ENCODE measurements at regions not wholly inside any gene's neighbourhood (a gene's known extent, or its start where the extent isn't known, plus 50 kb on each side); places are given as distances from the start of the nearest gene placed in this dataset.

DNA sequence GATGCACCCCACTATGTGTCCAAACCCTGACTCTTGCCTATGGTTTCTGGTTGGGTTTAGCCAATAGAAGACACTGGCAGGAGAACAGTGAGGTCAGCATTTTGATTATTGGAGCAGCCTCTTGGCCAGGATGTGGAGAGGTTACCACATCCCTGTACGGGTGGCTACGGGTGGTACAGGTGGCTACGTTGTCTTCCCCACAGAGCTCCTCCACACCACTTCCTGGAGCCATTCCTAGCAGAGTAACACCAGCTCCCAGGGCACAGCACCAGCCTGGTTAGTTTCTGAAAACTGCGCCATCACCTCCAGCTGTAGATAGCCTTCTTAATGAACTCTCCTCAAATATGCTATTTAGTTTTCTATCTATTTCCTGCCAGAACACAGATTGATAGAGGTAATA is 445.2 kb downstream of the INHBA start:
- no peak overlapping the region for H3K27ac ChIP-seq (ENCODE audit: low read depth, low read length)
- H3K9me3 ChIP-seq (ENCODE audit: control insufficient read depth in 1 of 2, low read length in 2 of 2): no peaks in the 10 kb centered on the region
- no peaks in the 10 kb centered on the region for H3K4me1 ChIP-seq (ENCODE audit: control insufficient read depth in 1 of 2, insufficient read depth in 2 of 2, low read length in 2 of 2)
- H3K9ac ChIP-seq (ENCODE audit: low read depth in 1 of 2, low read length in 2 of 2): no peak overlapping the region
- H3K4me3 ChIP-seq (ENCODE audit: low read depth in 1 of 2, low read length in 2 of 2): no peak overlapping the region
- H3K27me3 ChIP-seq (ENCODE audit: control insufficient read depth in 1 of 2, insufficient read depth in 2 of 2, low read length in 2 of 2): no peaks in the 10 kb centered on the region
- H3K36me3 ChIP-seq (ENCODE audit: control insufficient read depth in 1 of 2, insufficient read depth in 2 of 2, low read length in 2 of 2): no peaks in the 10 kb centered on the region

DNA sequence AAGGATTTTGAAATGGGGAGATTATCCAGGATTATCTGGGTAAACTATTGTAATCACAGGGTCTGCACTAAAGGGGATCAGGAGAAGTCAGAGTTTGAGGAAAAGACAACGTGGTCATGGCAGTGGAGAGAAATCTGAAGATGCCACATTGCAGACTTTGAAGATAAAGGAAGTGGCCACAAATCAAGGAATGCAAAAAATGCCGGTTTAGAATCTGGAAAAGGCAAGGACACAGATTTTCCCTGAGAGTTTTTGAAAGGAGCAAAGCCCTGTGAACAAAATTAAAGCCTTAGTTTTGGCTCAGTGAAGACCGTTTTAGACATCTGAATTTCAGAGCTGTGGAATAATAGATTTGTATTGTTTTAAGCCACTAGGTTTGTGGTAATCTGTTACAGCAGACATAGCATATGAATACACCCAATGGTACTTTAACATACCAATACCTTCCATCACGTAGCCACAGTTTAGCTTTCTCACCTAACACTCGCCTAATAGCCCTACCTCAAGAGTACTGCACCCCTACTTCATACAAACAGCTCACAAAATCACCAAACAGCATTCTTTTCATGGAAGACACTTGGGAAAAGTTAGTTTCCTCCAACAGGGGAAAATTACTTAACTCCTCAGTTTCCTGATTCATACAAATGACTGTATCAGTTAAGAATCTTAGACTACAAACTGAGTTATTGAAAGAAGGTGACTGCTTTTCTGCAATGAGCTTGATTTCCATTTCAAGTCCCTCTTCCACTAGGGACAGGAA is 446.5 kb downstream of the INHBA start:
- Histone ChIP-seq H3K9ac (ENCODE audit: low read depth in 1 of 2, low read length in 2 of 2) (no peak overlapping the region), H3K27me3 (ENCODE audit: control insufficient read depth in 1 of 2, insufficient read depth in 2 of 2, low read length in 2 of 2) (no peaks in the 10 kb centered on the region), H3K27ac (ENCODE audit: low read depth, low read length) (no peak overlapping the region), H3K4me1 (ENCODE audit: control insufficient read depth in 1 of 2, insufficient read depth in 2 of 2, low read length in 2 of 2) (no peaks in the 10 kb centered on the region), H3K36me3 (ENCODE audit: control insufficient read depth in 1 of 2, insufficient read depth in 2 of 2, low read length in 2 of 2) (no peaks in the 10 kb centered on the region), H3K4me3 (ENCODE audit: low read depth in 1 of 2, low read length in 2 of 2) (no peak overlapping the region), H3K9me3 (ENCODE audit: control insufficient read depth in 1 of 2, low read length in 2 of 2) (no peaks in the 10 kb centered on the region)

DNA sequence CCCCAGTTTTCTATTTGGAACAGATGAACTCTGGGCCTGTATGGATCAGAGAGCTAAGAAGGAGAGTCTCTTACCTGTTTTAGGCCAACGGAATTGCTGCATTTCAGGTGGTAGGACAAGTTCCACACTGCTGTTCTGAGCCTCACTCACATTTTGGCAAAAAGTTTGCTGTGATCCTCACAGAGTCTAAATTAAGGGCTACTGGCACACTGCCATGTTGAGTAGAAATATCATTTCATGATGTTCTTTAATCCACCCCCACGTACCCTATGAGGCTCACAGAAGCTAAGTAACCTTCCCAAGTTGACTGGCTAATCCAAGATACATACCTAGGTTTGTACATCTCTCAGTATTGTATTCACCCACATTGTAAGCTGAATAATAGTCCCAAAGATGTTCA is 447.2 kb downstream of the INHBA start:
- Histone ChIP-seq H3K4me3 (ENCODE audit: low read depth in 1 of 2, low read length in 2 of 2) (no peak overlapping the region), H3K36me3 (ENCODE audit: control insufficient read depth in 1 of 2, insufficient read depth in 2 of 2, low read length in 2 of 2) (no peaks in the 10 kb centered on the region), H3K9me3 (ENCODE audit: control insufficient read depth in 1 of 2, low read length in 2 of 2) (no peaks in the 10 kb centered on the region), H3K27ac (ENCODE audit: low read depth, low read length) (no peak overlapping the region), H3K4me1 (ENCODE audit: control insufficient read depth in 1 of 2, insufficient read depth in 2 of 2, low read length in 2 of 2) (no peaks in the 10 kb centered on the region), H3K9ac (ENCODE audit: low read depth in 1 of 2, low read length in 2 of 2) (no peak overlapping the region), H3K27me3 (ENCODE audit: control insufficient read depth in 1 of 2, insufficient read depth in 2 of 2, low read length in 2 of 2) (no peaks in the 10 kb centered on the region)

DNA sequence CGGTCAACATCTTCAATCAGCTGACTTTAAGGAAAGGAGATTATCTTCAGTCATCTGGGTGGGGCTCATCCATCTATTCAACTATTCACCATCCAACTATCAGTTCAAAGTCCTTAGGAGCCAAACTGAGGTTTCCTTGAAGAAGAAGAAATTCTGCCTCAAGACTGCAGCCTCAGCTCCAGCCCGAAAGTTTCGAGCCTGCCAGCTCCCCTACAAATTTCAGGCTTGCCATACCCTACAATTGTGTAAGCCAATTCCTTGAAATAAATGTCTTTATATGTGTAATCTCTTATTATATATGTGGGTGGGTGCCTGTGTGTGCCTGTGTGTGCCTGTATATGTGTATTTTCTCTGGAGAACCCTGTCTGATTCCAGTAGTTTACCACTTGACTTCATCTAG is 447.8 kb downstream of the INHBA start:
- Histone ChIP-seq H3K27ac (ENCODE audit: low read depth, low read length) (no peak overlapping the region), H3K4me3 (ENCODE audit: low read depth in 1 of 2, low read length in 2 of 2) (no peak overlapping the region), H3K4me1 (ENCODE audit: control insufficient read depth in 1 of 2, insufficient read depth in 2 of 2, low read length in 2 of 2) (no peaks in the 10 kb centered on the region), H3K36me3 (ENCODE audit: control insufficient read depth in 1 of 2, insufficient read depth in 2 of 2, low read length in 2 of 2) (no peaks in the 10 kb centered on the region), H3K9me3 (ENCODE audit: control insufficient read depth in 1 of 2, low read length in 2 of 2) (no peaks in the 10 kb centered on the region), H3K27me3 (ENCODE audit: control insufficient read depth in 1 of 2, insufficient read depth in 2 of 2, low read length in 2 of 2) (no peaks in the 10 kb centered on the region), H3K9ac (ENCODE audit: low read depth in 1 of 2, low read length in 2 of 2) (no peak overlapping the region)

DNA sequence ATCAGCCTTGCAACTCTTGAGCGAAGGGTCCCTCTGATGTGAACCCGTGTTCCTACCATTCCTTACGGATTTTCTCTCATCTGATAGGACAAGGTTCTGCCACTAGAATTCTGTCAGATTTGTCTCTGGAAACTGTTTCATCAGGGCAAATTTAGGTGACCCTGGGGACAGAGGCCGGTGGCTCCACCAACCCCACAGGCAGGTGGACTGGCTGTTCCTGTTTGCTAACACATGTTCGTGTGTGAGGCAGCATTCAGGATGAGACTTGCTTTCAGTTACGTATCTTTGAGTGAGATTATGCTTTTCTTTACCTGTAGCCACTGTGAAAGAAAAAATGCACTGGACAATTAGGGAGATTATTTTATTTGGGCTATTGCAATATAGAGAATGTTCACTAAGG is 449.9 kb downstream of the INHBA start:
- Histone ChIP-seq H3K27ac (ENCODE audit: low read depth, low read length) (no peak overlapping the region), H3K4me1 (ENCODE audit: control insufficient read depth in 1 of 2, insufficient read depth in 2 of 2, low read length in 2 of 2) (no peaks in the 10 kb centered on the region), H3K4me3 (ENCODE audit: low read depth in 1 of 2, low read length in 2 of 2) (no peak overlapping the region), H3K9me3 (ENCODE audit: control insufficient read depth in 1 of 2, low read length in 2 of 2) (no peaks in the 10 kb centered on the region), H3K27me3 (ENCODE audit: control insufficient read depth in 1 of 2, insufficient read depth in 2 of 2, low read length in 2 of 2) (no peaks in the 10 kb centered on the region), H3K36me3 (ENCODE audit: control insufficient read depth in 1 of 2, insufficient read depth in 2 of 2, low read length in 2 of 2) (no peaks in the 10 kb centered on the region), H3K9ac (ENCODE audit: low read depth in 1 of 2, low read length in 2 of 2) (no peak overlapping the region)

DNA sequence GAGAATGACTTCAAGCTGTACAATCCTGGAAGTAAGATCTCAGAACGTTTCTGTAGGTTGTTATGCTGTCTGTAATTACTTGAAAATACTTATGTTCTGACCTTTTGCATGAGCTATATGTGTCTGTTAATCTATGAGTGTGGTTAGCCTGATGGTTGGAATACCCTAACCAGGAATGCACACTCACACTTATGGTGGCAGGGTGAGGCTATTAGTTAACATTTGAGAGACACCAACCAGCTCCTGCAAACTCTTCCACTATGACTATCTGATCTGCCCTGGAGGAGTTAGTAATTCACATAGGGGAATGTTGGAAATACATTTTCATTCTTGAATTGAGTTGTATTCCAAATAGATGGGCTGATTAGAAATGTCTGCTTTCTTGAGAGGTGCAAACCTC is 450.3 kb downstream of the INHBA start:
- H3K36me3 ChIP-seq (ENCODE audit: control insufficient read depth in 1 of 2, insufficient read depth in 2 of 2, low read length in 2 of 2): no peaks in the 10 kb centered on the region
- H3K4me1 ChIP-seq (ENCODE audit: control insufficient read depth in 1 of 2, insufficient read depth in 2 of 2, low read length in 2 of 2): no peaks in the 10 kb centered on the region
- H3K4me3 ChIP-seq (ENCODE audit: low read depth in 1 of 2, low read length in 2 of 2): no peak overlapping the region
- no peaks in the 10 kb centered on the region for H3K9me3 ChIP-seq (ENCODE audit: control insufficient read depth in 1 of 2, low read length in 2 of 2)
- H3K9ac ChIP-seq (ENCODE audit: low read depth in 1 of 2, low read length in 2 of 2): no peak overlapping the region
- no peak overlapping the region for H3K27ac ChIP-seq (ENCODE audit: low read depth, low read length)
- H3K27me3 ChIP-seq (ENCODE audit: control insufficient read depth in 1 of 2, insufficient read depth in 2 of 2, low read length in 2 of 2): no peaks in the 10 kb centered on the region

DNA sequence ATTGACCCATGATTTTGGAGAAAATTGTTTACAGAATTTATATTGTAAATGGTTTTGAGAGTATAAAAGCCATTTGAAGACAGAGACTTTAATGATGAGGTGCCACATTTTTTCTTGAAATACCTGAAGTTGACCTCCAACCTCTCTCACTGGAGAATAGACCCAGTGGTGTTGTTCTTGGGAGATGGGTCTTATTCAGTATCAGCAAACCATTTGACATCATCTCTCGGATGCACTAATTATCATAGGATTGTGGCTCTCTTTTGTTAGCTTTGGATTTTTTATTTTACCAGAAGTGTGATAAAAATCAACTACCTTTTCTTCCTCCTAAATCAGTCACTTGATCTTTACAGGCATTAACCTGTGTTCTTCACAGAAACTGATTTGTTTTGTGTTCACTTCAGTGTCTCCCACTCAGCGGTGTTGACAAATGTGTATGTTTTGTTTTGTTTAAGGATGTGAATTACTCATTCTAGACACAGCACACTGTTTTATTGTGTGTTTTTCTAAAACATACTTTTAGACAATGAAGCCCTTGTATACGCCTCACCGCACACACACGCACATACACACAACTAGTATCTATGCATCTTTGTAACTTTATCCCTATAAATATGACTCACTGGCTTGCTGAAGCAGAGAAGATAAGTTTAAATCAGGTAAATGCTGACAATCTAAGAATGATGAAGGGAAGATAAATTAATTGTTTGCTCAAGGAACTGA is 455.6 kb downstream of the INHBA start:
- H3K9ac ChIP-seq (ENCODE audit: low read depth in 1 of 2, low read length in 2 of 2): no peak overlapping the region
- no peak overlapping the region for H3K4me3 ChIP-seq (ENCODE audit: low read depth in 1 of 2, low read length in 2 of 2)
- no peak overlapping the region for H3K27ac ChIP-seq (ENCODE audit: low read depth, low read length)

DNA sequence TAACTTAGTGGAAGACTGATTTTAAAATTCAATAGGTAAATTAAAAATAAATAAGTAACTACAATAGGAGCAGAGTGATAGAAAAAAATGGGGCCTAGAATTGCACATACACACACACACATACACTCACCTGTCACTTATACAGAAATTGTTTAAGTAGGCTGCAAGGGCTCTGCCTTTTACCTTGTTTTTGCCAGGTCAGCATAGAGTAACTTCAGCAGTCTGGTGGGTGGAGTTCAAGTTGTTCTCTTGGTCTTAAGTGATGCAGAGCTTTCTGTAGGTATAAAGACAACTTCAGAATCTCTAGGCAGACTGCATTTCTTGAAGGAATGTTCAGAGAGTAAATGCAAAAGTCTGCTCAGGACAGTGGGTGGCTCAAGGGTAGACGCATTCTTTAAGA is 457.0 kb downstream of the INHBA start:
- Histone ChIP-seq H3K4me1 (ENCODE audit: control insufficient read depth in 1 of 2, insufficient read depth in 2 of 2, low read length in 2 of 2) (no peaks in the 10 kb centered on the region), H3K36me3 (ENCODE audit: control insufficient read depth in 1 of 2, insufficient read depth in 2 of 2, low read length in 2 of 2) (no peaks in the 10 kb centered on the region), H3K9me3 (ENCODE audit: control insufficient read depth in 1 of 2, low read length in 2 of 2) (no peaks in the 10 kb centered on the region), H3K9ac (ENCODE audit: low read depth in 1 of 2, low read length in 2 of 2) (no peak overlapping the region), H3K27me3 (ENCODE audit: control insufficient read depth in 1 of 2, insufficient read depth in 2 of 2, low read length in 2 of 2) (no peaks in the 10 kb centered on the region), H3K27ac (ENCODE audit: low read depth, low read length) (no peak overlapping the region), H3K4me3 (ENCODE audit: low read depth in 1 of 2, low read length in 2 of 2) (no peak overlapping the region)

More for the DNA sequence above, 455.6 kb downstream of the INHBA start:
- Histone ChIP-seq H3K27me3 (ENCODE audit: control insufficient read depth in 1 of 2, insufficient read depth in 2 of 2, low read length in 2 of 2) (no peaks in the 10 kb centered on the region), H3K36me3 (ENCODE audit: control insufficient read depth in 1 of 2, insufficient read depth in 2 of 2, low read length in 2 of 2) (no peaks in the 10 kb centered on the region), H3K9me3 (ENCODE audit: control insufficient read depth in 1 of 2, low read length in 2 of 2) (no peaks in the 10 kb centered on the region), H3K4me1 (ENCODE audit: control insufficient read depth in 1 of 2, insufficient read depth in 2 of 2, low read length in 2 of 2) (no peaks in the 10 kb centered on the region)

DNA sequence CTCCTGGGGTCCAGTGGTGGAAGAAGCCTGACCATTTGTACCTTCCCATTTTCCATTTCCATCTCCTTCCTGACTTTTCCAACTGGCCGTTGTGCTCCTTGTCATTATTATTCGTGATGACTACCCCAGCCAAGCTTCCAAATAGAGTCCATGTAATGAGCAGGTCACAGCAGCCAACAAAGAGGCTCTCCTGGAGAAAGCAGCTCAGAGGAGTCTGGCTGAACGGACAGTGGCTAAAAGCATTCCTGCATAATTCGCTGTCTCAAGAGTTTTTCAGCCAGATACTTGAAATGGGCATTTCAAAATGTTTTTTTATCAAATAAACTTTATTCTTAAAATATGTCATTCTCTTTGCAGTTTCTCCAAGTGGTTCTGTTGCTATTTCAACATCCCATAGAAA is 458.6 kb downstream of the INHBA start:
- Histone ChIP-seq H3K27ac (ENCODE audit: low read depth, low read length) (no peak overlapping the region), H3K9ac (ENCODE audit: low read depth in 1 of 2, low read length in 2 of 2) (no peak overlapping the region), H3K4me1 (ENCODE audit: control insufficient read depth in 1 of 2, insufficient read depth in 2 of 2, low read length in 2 of 2) (no peaks in the 10 kb centered on the region), H3K9me3 (ENCODE audit: control insufficient read depth in 1 of 2, low read length in 2 of 2) (peaks cover 0 to 2% of the 10 kb centered on the region in 2 donors), H3K4me3 (ENCODE audit: low read depth in 1 of 2, low read length in 2 of 2) (no peak overlapping the region), H3K36me3 (ENCODE audit: control insufficient read depth in 1 of 2, insufficient read depth in 2 of 2, low read length in 2 of 2) (no peaks in the 10 kb centered on the region), H3K27me3 (ENCODE audit: control insufficient read depth in 1 of 2, insufficient read depth in 2 of 2, low read length in 2 of 2) (no peaks in the 10 kb centered on the region)

DNA sequence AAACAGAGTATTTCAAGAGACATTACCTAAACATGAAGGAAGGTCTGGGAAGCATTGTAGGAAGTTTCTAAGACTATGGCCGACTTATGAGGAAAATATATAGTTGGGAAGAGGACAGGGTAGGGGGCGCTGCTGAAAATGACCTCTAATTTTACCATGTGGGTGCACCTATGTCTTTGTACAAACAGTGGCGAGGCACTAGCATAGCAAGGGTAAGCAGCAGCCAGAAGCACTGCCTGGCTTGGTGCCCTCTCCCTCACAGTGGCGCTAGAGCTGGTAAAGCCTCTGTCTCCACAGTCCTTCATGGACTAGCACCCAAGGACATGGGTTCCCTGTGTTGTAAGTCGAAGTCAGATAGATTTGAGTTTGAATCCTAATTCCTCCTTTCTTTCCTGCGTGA is 461.2 kb downstream of the INHBA start:
- Histone ChIP-seq H3K36me3 (ENCODE audit: control insufficient read depth in 1 of 2, insufficient read depth in 2 of 2, low read length in 2 of 2) (no peaks in the 10 kb centered on the region), H3K27ac (ENCODE audit: low read depth, low read length) (no peak overlapping the region), H3K9ac (ENCODE audit: low read depth in 1 of 2, low read length in 2 of 2) (no peak overlapping the region), H3K4me1 (ENCODE audit: control insufficient read depth in 1 of 2, insufficient read depth in 2 of 2, low read length in 2 of 2) (no peaks in the 10 kb centered on the region), H3K27me3 (ENCODE audit: control insufficient read depth in 1 of 2, insufficient read depth in 2 of 2, low read length in 2 of 2) (no peaks in the 10 kb centered on the region), H3K9me3 (ENCODE audit: control insufficient read depth in 1 of 2, low read length in 2 of 2) (peaks cover 0 to 2% of the 10 kb centered on the region in 2 donors), H3K4me3 (ENCODE audit: low read depth in 1 of 2, low read length in 2 of 2) (no peak overlapping the region)

Data from duodenal mucosa (tissue), 2 donors.